ENCODE measurements at regions not wholly inside any gene's neighbourhood (a gene's known extent, or its start where the extent isn't known, plus 50 kb on each side); places are given as distances from the start of the nearest gene placed in this dataset.
"Not testable (repeated sequence)": the region's sequence is repeated elsewhere in the genome, so short reads cannot be mapped to it uniquely, and the experiment has no call there.

- DNase-seq (ENCODE audit: low read depth in 4 of 4, low spot score in 3 of 4): not testable (repeated sequence)
Observed at GRCh38 chr6:43925636-43926139, 155.7 kb downstream of the VEGFA start.

GRCh38 chr6:43924222-43924702 is 154.3 kb downstream of the VEGFA start:
- no peak for DNase-seq (ENCODE audit: low read depth in 4 of 4, low spot score in 3 of 4)

- DNase-seq (ENCODE audit: low read depth in 4 of 4, low spot score in 3 of 4): no peak
Observed at GRCh38 chr6:43923376-43924221, 153.6 kb downstream of the VEGFA start.

- no peak for DNase-seq (ENCODE audit: low read depth in 4 of 4, low spot score in 3 of 4)
Observed at GRCh38 chr6:43922426-43923375, 152.7 kb downstream of the VEGFA start.

- DNase-seq (ENCODE audit: low read depth in 4 of 4, low spot score in 3 of 4): no peak
Observed at GRCh38 chr6:43921548-43922425, 151.8 kb downstream of the VEGFA start.

- no peak for DNase-seq (ENCODE audit: low read depth in 4 of 4, low spot score in 3 of 4)
Observed at GRCh38 chr6:43921039-43921438, 151.0 kb downstream of the VEGFA start.

GRCh38 chr6:43919774-43920173 is 149.8 kb downstream of the VEGFA start:
- DNase-seq (ENCODE audit: low read depth in 4 of 4, low spot score in 3 of 4): no peak

- DNase-seq (ENCODE audit: low read depth in 4 of 4, low spot score in 3 of 4): no peak
Observed at GRCh38 chr6:43917878-43918382, 147.9 kb downstream of the VEGFA start.

GRCh38 chr6:43916924-43917877 is 147.2 kb downstream of the VEGFA start:
- DNase-seq (ENCODE audit: low read depth in 4 of 4, low spot score in 3 of 4): no peak

- no peak for DNase-seq (ENCODE audit: low read depth in 4 of 4, low spot score in 3 of 4)
Observed at GRCh38 chr6:43915986-43916923, 146.2 kb downstream of the VEGFA start.

- no peak for DNase-seq (ENCODE audit: low read depth in 4 of 4, low spot score in 3 of 4)
Observed at GRCh38 chr6:43915208-43915869, 145.3 kb downstream of the VEGFA start.

- DNase-seq (ENCODE audit: low read depth in 4 of 4, low spot score in 3 of 4): no peak
Observed at GRCh38 chr6:43914272-43915147, 144.5 kb downstream of the VEGFA start.

GRCh38 chr6:43913375-43914271 is 143.6 kb downstream of the VEGFA start:
- no peak for DNase-seq (ENCODE audit: low read depth in 4 of 4, low spot score in 3 of 4)

GRCh38 chr6:43912598-43913371 is 142.8 kb downstream of the VEGFA start:
- no peak for DNase-seq (ENCODE audit: low read depth in 4 of 4, low spot score in 3 of 4)
